Endodermal cell (in vitro differentiated cells): ENCODE measurements at regions not wholly inside any gene's neighbourhood (a gene's known extent, or its start where the extent isn't known, plus 50 kb on each side); places are given as distances from the start of the nearest gene placed in this dataset.
A peak's percentile ranks its signal among the peaks of the same experiment; 100 is the strongest.

Source experiments
- DNase-seq: peaks from one replicate; pipeline ENCODE4 v3.0.0-alpha.2; 2017
- H3K27ac ChIP-seq: 2 replicates; pipeline ENCODE4 v1.5.1; 2013; ENCODE audit warnings: mild to moderate bottlenecking, low read depth, low read length, moderate library complexity
- H3K27me3 ChIP-seq: 2 replicates; pipeline ENCODE4 v1.6.1; 2013; ENCODE audit warnings: mild to moderate bottlenecking, low read length, moderate library complexity; ENCODE audit not compliant: insufficient read depth, control insufficient read depth, poor library complexity, severe bottlenecking
- H3K36me3 ChIP-seq: 2 replicates; pipeline ENCODE4 v1.7.0; 2013; ENCODE audit warnings: mild to moderate bottlenecking, low read length, moderate library complexity; ENCODE audit not compliant: control insufficient read depth, insufficient read depth
- H3K4me1 ChIP-seq: one replicate; pipeline ENCODE4 v1.7.0; 2013; ENCODE audit warnings: low read length; ENCODE audit not compliant: control insufficient read depth, insufficient read depth
- H3K4me3 ChIP-seq: 2 replicates; pipeline ENCODE4 v1.5.1; 2013; ENCODE audit warnings: mild to moderate bottlenecking, low read length, moderate library complexity
- H3K9ac ChIP-seq: 2 replicates; pipeline ENCODE4 v1.6.1; 2013; ENCODE audit warnings: mild to moderate bottlenecking, low read length, moderate library complexity; ENCODE audit not compliant: poor library complexity, severe bottlenecking; ENCODE audit errors: extremely low read depth
- H3K9me3 ChIP-seq: 2 replicates; pipeline ENCODE4 v1.6.1; 2013; ENCODE audit warnings: mild to moderate bottlenecking, low read length, moderate library complexity; ENCODE audit not compliant: control insufficient read depth
- H3K27ac Mint-ChIP-seq: 2 replicates; pipeline ENCODE4 v1.8.0; 2020; ENCODE audit warnings: mixed read lengths
- H3K27me3 Mint-ChIP-seq: 2 replicates; pipeline ENCODE4 v1.8.0; 2021; ENCODE audit warnings: mild to moderate bottlenecking, mixed read lengths; ENCODE audit not compliant: insufficient read depth
- H3K36me3 Mint-ChIP-seq: 2 replicates; pipeline ENCODE4 v1.8.0; 2020; ENCODE audit warnings: low read depth, mixed read lengths
- H3K4me1 Mint-ChIP-seq: 2 replicates; pipeline ENCODE4 v1.8.0; 2020; ENCODE audit warnings: mixed read lengths
- H3K4me3 Mint-ChIP-seq: 2 replicates; pipeline ENCODE4 v1.8.0; 2020; ENCODE audit warnings: mild to moderate bottlenecking, moderate library complexity, mixed read lengths
- H3K9me3 Mint-ChIP-seq: 2 replicates; pipeline ENCODE4 v1.8.0; 2020; ENCODE audit warnings: mild to moderate bottlenecking, mixed read lengths
- CTCF ChIP-seq: fragments of 200-600 bp; sonication (generic); conservative IDR thresholded peaks from 2 replicates; pipeline ENCODE4 v1.5.0; 2021; ENCODE audit warnings: antibody characterized with exemption, mild to moderate bottlenecking
- WGBS, 2 experiments: methylation state at CpG; one replicate each; pipeline versions ENCODE4 v1.1.5 to v1.1.7; 2013; ENCODE audit warnings: missing lambda C conversion rate in 2 of 2, mixed read lengths in 1 of 2; ENCODE audit not compliant: insufficient coverage in 1 of 2, insufficient read length in 1 of 2; 5-methylcytosine and 5-hydroxymethylcytosine counted together

GRCh38 chr2:176976736-176977685, 235.6 kb upstream of the HNRNPA3 start:
- H3K36me3 Mint-ChIP-seq: no peaks in the 10 kb centered on the region
- no peak overlapping the region for H3K4me3 ChIP-seq
- no peak overlapping the region for H3K27ac Mint-ChIP-seq
- peaks cover 7% of the 10 kb centered on the region for H3K4me1 ChIP-seq
- H3K27me3 ChIP-seq: no peaks in the 10 kb centered on the region
- no peaks in the 10 kb centered on the region for H3K9me3 Mint-ChIP-seq
- H3K27me3 Mint-ChIP-seq: peaks cover 3% of the 10 kb centered on the region
- H3K9me3 ChIP-seq: no peaks in the 10 kb centered on the region
- H3K9ac ChIP-seq: no peak overlapping the region
- DNase-seq: no peak
- H3K4me1 Mint-ChIP-seq: peaks cover 17% of the 10 kb centered on the region
- H3K4me3 Mint-ChIP-seq: no peak overlapping the region
- no peak for TF ChIP-seq CTCF
- no peak overlapping the region for H3K27ac ChIP-seq
- 93 to 94% methylated on average over 8 to 9 of the region's 9 CpGs for WGBS, 2 experiments
- no peaks in the 10 kb centered on the region for H3K36me3 ChIP-seq

GRCh38 chr2:176978921-176979320, 233.7 kb upstream of the HNRNPA3 start:
- TF ChIP-seq CTCF: peak; percentile 28
- Histone ChIP-seq H3K4me1 (peaks cover 2% of the 10 kb centered on the region), H3K36me3 (no peaks in the 10 kb centered on the region), H3K27ac (no peak overlapping the region), H3K4me3 (no peak overlapping the region), H3K27me3 (no peaks in the 10 kb centered on the region), H3K9me3 (no peaks in the 10 kb centered on the region), H3K9ac (no peak overlapping the region)
- H3K4me3 Mint-ChIP-seq: no peak overlapping the region
- DNase-seq: no peak
- no peaks in the 10 kb centered on the region for H3K9me3 Mint-ChIP-seq
- no peak overlapping the region for H3K27ac Mint-ChIP-seq
- H3K27me3 Mint-ChIP-seq: peaks cover 3% of the 10 kb centered on the region
- no peaks in the 10 kb centered on the region for H3K36me3 Mint-ChIP-seq
- WGBS, 2 experiments: 85% methylated on average over 2 of the region's 2 CpGs; no CpG with 5 or more reads in 1 of the 2 experiments
- peaks cover 12% of the 10 kb centered on the region for H3K4me1 Mint-ChIP-seq

GRCh38 chr2:176979981-176980710, 232.4 kb upstream of the HNRNPA3 start:
- Mint-ChIP-seq H3K4me3 (no peak overlapping the region), H3K27me3 (peaks cover 3% of the 10 kb centered on the region), H3K4me1 (peaks cover 2% of the 10 kb centered on the region), H3K27ac (no peak overlapping the region), H3K9me3 (no peaks in the 10 kb centered on the region), H3K36me3 (no peaks in the 10 kb centered on the region)
- no peak for DNase-seq
- Histone ChIP-seq H3K27me3 (no peaks in the 10 kb centered on the region), H3K36me3 (no peaks in the 10 kb centered on the region), H3K4me1 (no peaks in the 10 kb centered on the region), H3K9me3 (no peaks in the 10 kb centered on the region), H3K27ac (no peak overlapping the region), H3K4me3 (no peak overlapping the region), H3K9ac (no peak overlapping the region)
- 98 to 100% methylated on average over 1 to 2 of the region's 2 CpGs for WGBS, 2 experiments
- TF ChIP-seq CTCF: no peak
